T-cell (primary cell): ENCODE measurements at regions not wholly inside any gene's neighbourhood (a gene's known extent, or its start where the extent isn't known, plus 50 kb on each side); places are given as distances from the start of the nearest gene placed in this dataset.

Source experiments
- ATAC-seq, 4 experiments: fragments of 200-7000 bp in 3 of 4; fragments of 150-1000 bp in 1 of 4; cut with Tn5 transposase; replicated peaks in 1 of 4; 1 replicate in 3 of 4; 2 replicates in 1 of 4; pipeline ENCODE4 v1.10.0; 2021; ENCODE audit warnings: moderate library complexity in 3 of 4, mild to moderate bottlenecking in 2 of 4, moderate number of reproducible peaks in 1 of 4
- CTCF ChIA-PET, 2 donors: fragments of 300-600 bp; sonication (Branson Sonifier 250); formaldehyde crosslinking; loops; one replicate each; lab custom pipeline; 2022; ENCODE audit warnings: antibody characterized with exemption in 2 of 2; lab: Charles Lee
- POLR2A ChIA-PET, 2 donors: fragments of 300-600 bp; sonication (Branson Sonifier 250); formaldehyde crosslinking; loops; one replicate each; lab custom pipeline; 2022; ENCODE audit warnings: antibody characterized with exemption in 2 of 2; lab: Charles Lee
- DNase-seq, 35 experiments: peaks; one replicate each; pipeline versions ENCODE4 v3.0.0 to v3.0.0-alpha.2; 2013 to 2023
- H3K27ac ChIP-seq: one replicate; pipeline ENCODE4 v1.5.1; 2013; ENCODE audit warnings: low read length
- H3K27me3 ChIP-seq, 2 experiments: replicated peaks in 1 of 2; 1 replicate in 1 of 2; 2 replicates in 1 of 2; pipeline versions ENCODE4 v1.6.1 to v1.7.0; 2013; ENCODE audit warnings: low read length in 1 of 2, mixed read lengths in 1 of 2; ENCODE audit not compliant: control insufficient read depth in 2 of 2, insufficient read depth in 2 of 2; ENCODE audit errors: extremely low read depth in 1 of 2
- H3K36me3 ChIP-seq, 2 donors: 1 replicate in 1 of 2; 2 replicates in 1 of 2; pipeline versions ENCODE4 v1.6.1 to v1.7.0; 2013; ENCODE audit warnings: low read length in 1 of 2; ENCODE audit not compliant: control insufficient read depth in 2 of 2, insufficient read depth in 1 of 2; ENCODE audit errors: extremely low read depth in 1 of 2
- H3K4me1 ChIP-seq, 2 experiments: 1 replicate in 1 of 2; 2 replicates in 1 of 2; pipeline versions ENCODE4 v1.6.1 to v1.7.0; 2013; ENCODE audit warnings: low read length in 2 of 2, mixed read lengths in 1 of 2; ENCODE audit not compliant: insufficient read depth in 2 of 2, control insufficient read depth in 1 of 2; ENCODE audit errors: extremely low read depth in 1 of 2
- H3K4me3 ChIP-seq, 2 donors: 1 replicate in 1 of 2; 2 replicates in 1 of 2; pipeline versions ENCODE4 v1.5.1 to v1.7.0; 2013; ENCODE audit warnings: mild to moderate bottlenecking in 2 of 2, low read length in 1 of 2, moderate library complexity in 1 of 2; ENCODE audit not compliant: control insufficient read depth in 1 of 2; ENCODE audit errors: extremely low read depth in 1 of 2
- H3K9me3 ChIP-seq: 2 replicates; pipeline ENCODE4 v1.7.0; 2013
- H3K27ac Mint-ChIP-seq, 2 donors: one replicate each; pipeline ENCODE4 v1.8.0; 2020 to 2021; ENCODE audit warnings: mild to moderate bottlenecking in 2 of 2, mixed read lengths in 2 of 2
- H3K27me3 Mint-ChIP-seq, 2 donors: one replicate each; pipeline ENCODE4 v1.8.0; 2021 to 2022; ENCODE audit warnings: mixed read lengths in 2 of 2
- H3K36me3 Mint-ChIP-seq: one replicate; pipeline ENCODE4 v1.8.0; 2021; ENCODE audit warnings: mixed read lengths
- H3K4me1 Mint-ChIP-seq, 3 donors: one replicate each; pipeline ENCODE4 v1.8.0; 2020 to 2022; ENCODE audit warnings: mixed read lengths in 3 of 3, mild to moderate bottlenecking in 1 of 3
- H3K4me3 Mint-ChIP-seq, 3 donors: one replicate each; pipeline ENCODE4 v1.8.0; 2020 to 2022; ENCODE audit warnings: mild to moderate bottlenecking in 3 of 3, mixed read lengths in 3 of 3, moderate library complexity in 3 of 3
- H3K9me3 Mint-ChIP-seq, 3 donors: one replicate each; pipeline ENCODE4 v1.8.0; 2020 to 2022; ENCODE audit warnings: mixed read lengths in 3 of 3
- WGBS: methylation state at CpG from one replicate; pipeline ENCODE4 v1.1.5; 2013; ENCODE audit warnings: missing lambda C conversion rate; ENCODE audit not compliant: insufficient coverage; 5-methylcytosine and 5-hydroxymethylcytosine counted together

DNA sequence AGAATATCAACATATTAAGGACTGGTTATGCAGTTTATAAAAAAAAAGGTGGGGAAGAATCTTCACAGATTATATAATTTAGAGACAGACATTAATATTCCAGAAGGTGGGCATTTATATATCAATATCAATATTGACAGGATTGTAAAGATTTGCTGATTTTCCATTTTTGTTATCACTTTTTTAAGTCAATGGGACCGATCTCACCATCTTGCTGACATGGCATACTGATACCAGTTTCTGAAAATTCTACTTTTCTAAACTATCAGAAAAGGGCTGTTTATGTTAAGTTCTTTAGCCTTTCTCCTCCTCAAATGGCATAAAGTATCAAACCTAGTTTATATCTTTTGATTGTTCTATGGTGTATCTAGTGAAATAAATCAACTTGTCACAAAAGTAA is 344.1 kb upstream of the SOX5 start:
- CTCF ChIA-PET: interaction anchor here in 1 of 2 donors (0.6 kb wide), 1 partner anchor 562 kb away, joined by 3 read pairs; no protein-coding TSS in a partner anchor

DNA sequence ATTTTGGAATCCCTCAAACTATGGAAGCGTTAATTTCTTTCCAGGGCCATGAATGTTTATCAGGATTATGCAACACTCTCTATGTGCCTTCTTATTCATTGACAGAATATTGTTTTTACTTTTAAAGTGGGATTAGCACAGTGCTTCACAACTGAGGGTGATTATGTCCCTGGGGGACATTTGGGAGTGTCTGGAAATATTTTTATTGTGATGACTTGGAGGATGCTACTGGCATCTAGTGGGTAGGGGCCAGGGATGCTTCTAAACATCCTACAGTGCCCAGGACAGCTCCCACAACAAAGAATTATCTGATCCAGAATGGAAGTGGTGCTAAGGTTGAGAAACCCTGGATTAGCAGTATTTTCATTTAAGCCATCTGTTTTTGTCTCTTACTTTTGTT is 338.5 kb upstream of the SOX5 start:
- peaks cover 0 to 3% (median 1%) of the 10 kb centered on the region in 3 donors for H3K9me3 Mint-ChIP-seq
- H3K27me3 ChIP-seq: no peaks in the 10 kb centered on the region
- no peaks in the 10 kb centered on the region for H3K36me3 Mint-ChIP-seq
- no CpG with 5 or more reads among the region's 1 CpG for WGBS
- POLR2A ChIA-PET: no interaction called here
- H3K9me3 ChIP-seq: no peaks in the 10 kb centered on the region
- no peak overlapping the region for H3K4me3 ChIP-seq
- no peaks in the 10 kb centered on the region for H3K27me3 Mint-ChIP-seq
- H3K27ac Mint-ChIP-seq: no peak overlapping the region
- H3K36me3 ChIP-seq: no peaks in the 10 kb centered on the region
- CTCF ChIA-PET: interaction anchor here in 1 of 2 donors (0.7 kb wide), 1 partner anchor 490 kb away, joined by 5 read pairs; no protein-coding TSS in a partner anchor
- no peak overlapping the region for H3K4me3 Mint-ChIP-seq
- H3K27ac ChIP-seq: no peak overlapping the region
- H3K4me1 ChIP-seq: no peaks in the 10 kb centered on the region
- no peak for ATAC-seq
- no peak for DNase-seq
- H3K4me1 Mint-ChIP-seq: no peaks in the 10 kb centered on the region

More for the DNA sequence above, 344.1 kb upstream of the SOX5 start:
- POLR2A ChIA-PET: no interaction called here
- H3K9me3 Mint-ChIP-seq: peaks cover 0 to 3% (median 0%) of the 10 kb centered on the region in 3 donors
- ATAC-seq: no peak
- H3K27me3 Mint-ChIP-seq: no peaks in the 10 kb centered on the region
- no peaks in the 10 kb centered on the region for H3K27me3 ChIP-seq
- H3K27ac ChIP-seq: no peak overlapping the region
- no CpG with 5 or more reads among the region's 1 CpG for WGBS
- H3K4me1 ChIP-seq: no peaks in the 10 kb centered on the region
- no peak overlapping the region for H3K4me3 Mint-ChIP-seq
- DNase-seq: no peak
- H3K27ac Mint-ChIP-seq: no peak overlapping the region
- no peaks in the 10 kb centered on the region for H3K36me3 ChIP-seq
- H3K36me3 Mint-ChIP-seq: no peaks in the 10 kb centered on the region
- no peak overlapping the region for H3K4me3 ChIP-seq
- H3K9me3 ChIP-seq: no peaks in the 10 kb centered on the region
- no peaks in the 10 kb centered on the region for H3K4me1 Mint-ChIP-seq

DNA sequence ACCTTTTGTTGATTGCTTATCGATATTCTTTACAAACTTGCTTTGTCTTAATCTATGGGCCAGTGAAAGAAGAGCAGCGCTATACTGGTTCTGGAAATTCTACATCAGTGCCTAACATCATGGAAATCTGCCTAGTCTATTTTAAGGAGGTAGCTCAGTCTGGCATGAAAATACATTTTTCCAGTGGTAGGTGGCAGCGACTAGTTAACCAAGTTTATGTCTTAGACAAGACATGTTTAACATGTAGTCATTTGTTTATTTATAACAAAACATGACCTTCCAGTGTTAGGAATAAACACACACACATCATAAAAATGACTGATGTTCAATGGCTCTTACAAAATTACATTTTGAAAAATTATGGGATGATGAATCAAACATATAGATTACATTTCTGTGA is 336.0 kb upstream of the SOX5 start:
- Mint-ChIP-seq H3K27me3 (no peaks in the 10 kb centered on the region), H3K4me3 (no peak overlapping the region), H3K27ac (no peak overlapping the region), H3K36me3 (no peaks in the 10 kb centered on the region), H3K4me1 (no peaks in the 10 kb centered on the region), H3K9me3 (peaks cover 0 to 1% (median 0%) of the 10 kb centered on the region in 3 donors)
- WGBS: no CpG with 5 or more reads among the region's 3 CpGs
- H3K4me1 ChIP-seq: no peaks in the 10 kb centered on the region
- CTCF ChIA-PET: no interaction called here
- no peak overlapping the region for H3K4me3 ChIP-seq
- POLR2A ChIA-PET: no interaction called here
- no peaks in the 10 kb centered on the region for H3K36me3 ChIP-seq
- H3K27me3 ChIP-seq: no peaks in the 10 kb centered on the region
- no peaks in the 10 kb centered on the region for H3K9me3 ChIP-seq
- no peak overlapping the region for H3K27ac ChIP-seq
- DNase-seq: no peak
- ATAC-seq: no peak

- ChIA-PET POLR2A (no interaction called here), CTCF (no interaction called here)
- H3K36me3 Mint-ChIP-seq: no peaks in the 10 kb centered on the region
- Histone ChIP-seq H3K9me3 (no peaks in the 10 kb centered on the region), H3K4me1 (no peaks in the 10 kb centered on the region), H3K36me3 (no peaks in the 10 kb centered on the region), H3K4me3 (no peak overlapping the region), H3K27me3 (no peaks in the 10 kb centered on the region), H3K27ac (no peak overlapping the region)
- no peak overlapping the region for H3K4me3 Mint-ChIP-seq
- H3K27me3 Mint-ChIP-seq: no peaks in the 10 kb centered on the region
- H3K27ac Mint-ChIP-seq: no peak overlapping the region
- no peaks in the 10 kb centered on the region for H3K9me3 Mint-ChIP-seq
- 96% methylated on average over 4 of the region's 5 CpGs for WGBS
- H3K4me1 Mint-ChIP-seq: no peaks in the 10 kb centered on the region
- no peak for ATAC-seq
- no peak for DNase-seq
Observed at GRCh38 chr12:24281341-24281740, 331.9 kb upstream of the SOX5 start.

DNA sequence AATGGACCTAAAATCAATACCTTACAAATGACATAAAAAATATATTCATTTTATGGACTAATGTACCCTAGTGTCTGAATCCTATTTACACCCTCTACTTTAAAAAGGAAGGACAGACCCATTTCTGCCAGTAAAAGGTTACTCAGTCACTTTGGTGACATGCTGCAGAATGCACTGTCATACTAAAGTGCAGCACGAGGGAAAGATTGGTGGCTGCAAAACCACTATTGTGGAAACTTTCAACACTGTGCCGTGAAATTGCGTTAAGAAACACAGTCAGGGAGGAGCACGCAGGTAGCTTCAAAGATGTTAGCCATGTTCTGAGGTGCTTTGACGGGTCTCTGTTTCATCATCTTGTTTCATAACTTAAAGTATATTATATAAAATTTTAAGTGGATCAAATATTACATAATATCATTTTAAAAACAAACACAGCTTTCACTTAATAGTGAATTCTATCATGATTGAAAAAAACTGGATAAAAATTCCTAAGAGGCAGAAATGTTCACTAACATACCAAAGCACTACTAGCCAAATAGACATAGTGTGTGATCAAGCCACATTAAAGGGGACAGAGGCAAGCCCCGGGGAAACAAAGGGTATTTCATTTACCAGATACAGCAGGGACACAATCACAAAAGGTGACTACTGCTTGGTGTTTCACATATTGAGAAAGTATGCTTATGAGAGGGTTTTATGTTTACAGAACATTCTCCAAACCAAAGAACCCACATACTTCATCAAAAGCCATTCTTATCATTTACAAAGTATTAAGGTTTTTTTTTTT is 330.8 kb upstream of the SOX5 start:
- DNase-seq (no peak), ATAC-seq (no peak)
- Histone ChIP-seq H3K27ac (no peak overlapping the region), H3K27me3 (no peaks in the 10 kb centered on the region), H3K36me3 (no peaks in the 10 kb centered on the region), H3K4me1 (no peaks in the 10 kb centered on the region), H3K9me3 (no peaks in the 10 kb centered on the region), H3K4me3 (no peak overlapping the region)
- no peaks in the 10 kb centered on the region for H3K9me3 Mint-ChIP-seq
- 39% methylated on average over 3 of the region's 6 CpGs for WGBS
- ChIA-PET POLR2A (no interaction called here), CTCF (no interaction called here)
- no peak overlapping the region for H3K27ac Mint-ChIP-seq
- H3K27me3 Mint-ChIP-seq: no peaks in the 10 kb centered on the region
- no peak overlapping the region for H3K4me3 Mint-ChIP-seq
- no peaks in the 10 kb centered on the region for H3K36me3 Mint-ChIP-seq
- no peaks in the 10 kb centered on the region for H3K4me1 Mint-ChIP-seq

DNA sequence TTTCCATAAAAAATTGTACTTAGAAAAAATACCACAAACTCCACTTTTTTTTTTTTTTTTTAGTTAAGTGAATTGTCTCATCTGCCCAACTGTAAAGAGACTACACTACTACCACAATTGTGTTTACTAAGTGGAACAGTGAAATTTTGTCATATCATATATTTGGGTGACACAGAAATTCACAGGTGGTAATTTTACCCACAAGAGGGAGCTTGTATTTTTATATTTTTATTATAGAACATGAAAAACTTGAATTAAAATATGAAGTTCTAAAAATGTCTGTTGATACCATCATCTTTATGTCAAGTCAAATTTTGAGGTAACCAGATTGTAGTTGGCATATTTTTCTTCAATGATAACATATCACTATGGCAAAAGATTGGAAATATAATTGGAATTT is 329.4 kb upstream of the SOX5 start:
- H3K4me1 Mint-ChIP-seq: no peaks in the 10 kb centered on the region
- H3K4me1 ChIP-seq: no peaks in the 10 kb centered on the region
- no peaks in the 10 kb centered on the region for H3K27me3 ChIP-seq
- H3K27me3 Mint-ChIP-seq: no peaks in the 10 kb centered on the region
- H3K9me3 ChIP-seq: no peaks in the 10 kb centered on the region
- ChIA-PET POLR2A (no interaction called here), CTCF (interaction anchor here in 1 of 2 donors (0.7 kb wide), 1 partner anchor 63 kb away, joined by 6 read pairs; no protein-coding TSS in a partner anchor)
- no peak for ATAC-seq
- H3K27ac ChIP-seq: no peak overlapping the region
- H3K4me3 Mint-ChIP-seq: no peak overlapping the region
- H3K27ac Mint-ChIP-seq: no peak overlapping the region
- H3K36me3 Mint-ChIP-seq: no peaks in the 10 kb centered on the region
- DNase-seq: no peak
- no peak overlapping the region for H3K4me3 ChIP-seq
- H3K36me3 ChIP-seq: no peaks in the 10 kb centered on the region
- H3K9me3 Mint-ChIP-seq: no peaks in the 10 kb centered on the region
